ENCODE measurements at regions not wholly inside any gene's neighbourhood (a gene's known extent, or its start where the extent isn't known, plus 50 kb on each side); places are given as distances from the start of the nearest gene placed in this dataset.

DNA sequence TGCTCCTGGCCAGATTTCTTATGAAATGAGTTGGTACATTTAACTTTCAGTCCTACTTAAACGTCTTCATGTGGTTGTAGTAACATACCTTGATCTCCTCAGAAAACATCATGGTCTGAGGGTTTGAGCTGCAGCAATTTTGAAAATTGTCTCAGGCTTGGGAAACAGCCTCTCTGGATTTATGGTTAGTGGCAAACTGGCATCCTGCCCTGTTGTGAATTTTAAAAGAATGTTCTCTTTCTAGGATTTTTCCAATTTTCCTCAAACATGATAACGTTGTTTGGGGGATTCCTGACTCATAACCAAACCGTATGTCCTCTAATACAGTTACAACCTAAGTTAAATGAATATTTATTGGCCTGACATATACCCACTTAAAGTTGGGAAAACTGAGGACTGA lies 624.4 kb downstream of the LMO4 start:
- H3K4me1 ChIP-seq (ENCODE audit: control insufficient read depth, insufficient read depth, low read length) = no peaks in the 10 kb centered on the region
- no peak overlapping the region for H3K4me3 ChIP-seq
- H3K79me2 ChIP-seq (ENCODE audit: control insufficient read depth, insufficient read depth, low read length) = no peaks in the 10 kb centered on the region
- ChIA-PET CTCF (interaction anchor here (0.7 to 4.1 kb wide), 30 partner anchors 8 to 823 kb away, joined by 3 to 70 read pairs (median 4); no protein-coding TSS in a partner anchor), SMC1A (ENCODE audit: uncharacterized antibody, unreplicated experiment) (interaction anchor here (0.5 to 2.8 kb wide), 22 partner anchors 8 to 822 kb away, joined by 3 to 30 read pairs (median 4); no protein-coding TSS in a partner anchor), RAD21 (ENCODE audit: unreplicated experiment) (interaction anchor here (0.7 to 2.3 kb wide), 11 partner anchors 13 to 660 kb away, joined by 3 to 26 read pairs (median 5); no protein-coding TSS in a partner anchor), POLR2A (no interaction called here)
- in situ Hi-C loops (cut with MboI) = loop anchor here (5.0 to 10.0 kb wide), 3 partner anchors 626 to 818 kb away; partner anchors contain the start of gene LMO4
- no peak for FAIRE-seq
- no peak for ATAC-seq
- H3K4me2 ChIP-seq (ENCODE audit: control insufficient read depth, insufficient read depth) = no peak overlapping the region
- H3K36me3 ChIP-seq (ENCODE audit: control insufficient read depth in 2 of 2, insufficient read depth in 2 of 2, low read length in 1 of 2) = no peaks in the 10 kb centered on the region
- H3K27ac ChIP-seq (ENCODE audit: control insufficient read depth, insufficient read depth) = no peak overlapping the region
- no peak for TF ChIP-seq ZNF622 (IDR thresholded peaks at IDR 0.05)
- no peak for TF ChIP-seq CHD1 (IDR thresholded peaks at IDR 0.05; ENCODE audit: low read depth, low read length)
- TF ChIP-seq SUZ12 (IDR thresholded peaks at IDR 0.05; ENCODE audit: unreplicated experiment) = no peak
- TF ChIP-seq, protein P1, sequence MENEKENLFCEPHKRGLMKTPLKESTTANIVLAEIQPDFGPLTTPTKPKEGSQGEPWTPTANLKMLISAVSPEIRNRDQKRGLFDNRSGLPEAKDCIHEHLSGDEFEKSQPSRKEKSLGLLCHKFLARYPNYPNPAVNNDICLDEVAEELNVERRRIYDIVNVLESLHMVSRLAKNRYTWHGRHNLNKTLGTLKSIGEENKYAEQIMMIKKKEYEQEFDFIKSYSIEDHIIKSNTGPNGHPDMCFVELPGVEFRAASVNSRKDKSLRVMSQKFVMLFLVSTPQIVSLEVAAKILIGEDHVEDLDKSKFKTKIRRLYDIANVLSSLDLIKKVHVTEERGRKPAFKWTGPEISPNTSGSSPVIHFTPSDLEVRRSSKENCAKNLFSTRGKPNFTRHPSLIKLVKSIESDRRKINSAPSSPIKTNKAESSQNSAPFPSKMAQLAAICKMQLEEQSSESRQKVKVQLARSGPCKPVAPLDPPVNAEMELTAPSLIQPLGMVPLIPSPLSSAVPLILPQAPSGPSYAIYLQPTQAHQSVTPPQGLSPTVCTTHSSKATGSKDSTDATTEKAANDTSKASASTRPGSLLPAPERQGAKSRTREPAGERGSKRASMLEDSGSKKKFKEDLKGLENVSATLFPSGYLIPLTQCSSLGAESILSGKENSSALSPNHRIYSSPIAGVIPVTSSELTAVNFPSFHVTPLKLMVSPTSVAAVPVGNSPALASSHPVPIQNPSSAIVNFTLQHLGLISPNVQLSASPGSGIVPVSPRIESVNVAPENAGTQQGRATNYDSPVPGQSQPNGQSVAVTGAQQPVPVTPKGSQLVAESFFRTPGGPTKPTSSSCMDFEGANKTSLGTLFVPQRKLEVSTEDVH (IDR thresholded peaks at IDR 0.05; ENCODE audit: low read depth, partially characterized antibody) = no peak
- TF ChIP-seq BACH1 (IDR thresholded peaks at IDR 0.05; ENCODE audit: borderline replicate concordance) = no peak
- TF ChIP-seq, protein P2, sequence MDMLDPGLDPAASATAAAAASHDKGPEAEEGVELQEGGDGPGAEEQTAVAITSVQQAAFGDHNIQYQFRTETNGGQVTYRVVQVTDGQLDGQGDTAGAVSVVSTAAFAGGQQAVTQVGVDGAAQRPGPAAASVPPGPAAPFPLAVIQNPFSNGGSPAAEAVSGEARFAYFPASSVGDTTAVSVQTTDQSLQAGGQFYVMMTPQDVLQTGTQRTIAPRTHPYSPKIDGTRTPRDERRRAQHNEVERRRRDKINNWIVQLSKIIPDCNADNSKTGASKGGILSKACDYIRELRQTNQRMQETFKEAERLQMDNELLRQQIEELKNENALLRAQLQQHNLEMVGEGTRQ (IDR thresholded peaks at IDR 0.05; ENCODE audit: borderline replicate concordance, low read depth, low read length) = no peak
- TF ChIP-seq CBX5 (IDR thresholded peaks at IDR 0.05; ENCODE audit: low read depth) = no peak
- TF ChIP-seq, protein P3, sequence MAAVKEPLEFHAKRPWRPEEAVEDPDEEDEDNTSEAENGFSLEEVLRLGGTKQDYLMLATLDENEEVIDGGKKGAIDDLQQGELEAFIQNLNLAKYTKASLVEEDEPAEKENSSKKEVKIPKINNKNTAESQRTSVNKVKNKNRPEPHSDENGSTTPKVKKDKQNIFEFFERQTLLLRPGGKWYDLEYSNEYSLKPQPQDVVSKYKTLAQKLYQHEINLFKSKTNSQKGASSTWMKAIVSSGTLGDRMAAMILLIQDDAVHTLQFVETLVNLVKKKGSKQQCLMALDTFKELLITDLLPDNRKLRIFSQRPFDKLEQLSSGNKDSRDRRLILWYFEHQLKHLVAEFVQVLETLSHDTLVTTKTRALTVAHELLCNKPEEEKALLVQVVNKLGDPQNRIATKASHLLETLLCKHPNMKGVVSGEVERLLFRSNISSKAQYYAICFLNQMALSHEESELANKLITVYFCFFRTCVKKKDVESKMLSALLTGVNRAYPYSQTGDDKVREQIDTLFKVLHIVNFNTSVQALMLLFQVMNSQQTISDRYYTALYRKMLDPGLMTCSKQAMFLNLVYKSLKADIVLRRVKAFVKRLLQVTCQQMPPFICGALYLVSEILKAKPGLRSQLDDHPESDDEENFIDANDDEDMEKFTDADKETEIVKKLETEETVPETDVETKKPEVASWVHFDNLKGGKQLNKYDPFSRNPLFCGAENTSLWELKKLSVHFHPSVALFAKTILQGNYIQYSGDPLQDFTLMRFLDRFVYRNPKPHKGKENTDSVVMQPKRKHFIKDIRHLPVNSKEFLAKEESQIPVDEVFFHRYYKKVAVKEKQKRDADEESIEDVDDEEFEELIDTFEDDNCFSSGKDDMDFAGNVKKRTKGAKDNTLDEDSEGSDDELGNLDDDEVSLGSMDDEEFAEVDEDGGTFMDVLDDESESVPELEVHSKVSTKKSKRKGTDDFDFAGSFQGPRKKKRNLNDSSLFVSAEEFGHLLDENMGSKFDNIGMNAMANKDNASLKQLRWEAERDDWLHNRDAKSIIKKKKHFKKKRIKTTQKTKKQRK (IDR thresholded peaks at IDR 0.05; ENCODE audit: low read depth, low read length) = no peak
- TF ChIP-seq TARDBP (IDR thresholded peaks at IDR 0.05; ENCODE audit: borderline replicate concordance) = no peak
- TF ChIP-seq JUND (IDR thresholded peaks at IDR 0.05; ENCODE audit: low read depth, low read length) = no peak
- TF ChIP-seq, protein P4, sequence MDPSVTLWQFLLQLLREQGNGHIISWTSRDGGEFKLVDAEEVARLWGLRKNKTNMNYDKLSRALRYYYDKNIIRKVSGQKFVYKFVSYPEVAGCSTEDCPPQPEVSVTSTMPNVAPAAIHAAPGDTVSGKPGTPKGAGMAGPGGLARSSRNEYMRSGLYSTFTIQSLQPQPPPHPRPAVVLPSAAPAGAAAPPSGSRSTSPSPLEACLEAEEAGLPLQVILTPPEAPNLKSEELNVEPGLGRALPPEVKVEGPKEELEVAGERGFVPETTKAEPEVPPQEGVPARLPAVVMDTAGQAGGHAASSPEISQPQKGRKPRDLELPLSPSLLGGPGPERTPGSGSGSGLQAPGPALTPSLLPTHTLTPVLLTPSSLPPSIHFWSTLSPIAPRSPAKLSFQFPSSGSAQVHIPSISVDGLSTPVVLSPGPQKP (IDR thresholded peaks at IDR 0.05; ENCODE audit: low read depth, low read length) = no peak
- TF ChIP-seq FOXM1 (IDR thresholded peaks at IDR 0.05; ENCODE audit: low read depth, low read length) = no peak
- no peak for TF ChIP-seq RBBP5 (conservative IDR thresholded peaks at IDR 0.05)
- no peak for TF ChIP-seq DPF2 (IDR thresholded peaks at IDR 0.05)
- no peak for TF ChIP-seq TCF3 (IDR thresholded peaks at IDR 0.05; ENCODE audit: borderline replicate concordance, insufficient read depth, low read depth, low read length)
- H3K9me3 ChIP-seq (replicated peaks; ENCODE audit: control insufficient read depth, insufficient read depth, low read length) = no peaks in the 10 kb centered on the region
- DNase-seq (ENCODE audit: low read depth, low spot score) = no peak
- no peaks in the 10 kb centered on the region; a peak in 1 of 4 replicates for H3K27me3 ChIP-seq (replicated peaks in 1 of 2; ENCODE audit: control insufficient read depth in 2 of 2, insufficient read depth in 2 of 2, low read length in 1 of 2)
- WGBS (ENCODE audit: insufficient coverage, insufficient replicate concordance, low lambda C conversion rate, missing lambda C conversion rate) = 3% methylated on average over 3 of the region's 3 CpGs
- no peak overlapping the region for H3K9ac ChIP-seq (ENCODE audit: control insufficient read depth, insufficient read depth, low read length)
- BruUV-seq (replicated peaks) = no TSS peak
- intact Hi-C loops (cut with micrococcal nuclease; ENCODE audit: unreplicated experiment) = loop anchor here (1.0 to 5.0 kb wide), 4 partner anchors 166 to 821 kb away; no protein-coding TSS in a partner anchor
- no peak overlapping the region for H2AFZ ChIP-seq (ENCODE audit: control insufficient read depth, low read depth, low read length)
- H4K20me1 ChIP-seq (ENCODE audit: control insufficient read depth, insufficient read depth) = no peaks in the 10 kb centered on the region

Data from GM12878 (cell line).